CD4-positive, alpha-beta T cell treated with Interleukin-2 at 100 ng/mL for 4 hours (primary cell): ENCODE measurements at regions not wholly inside any gene's neighbourhood (a gene's known extent, or its start where the extent isn't known, plus 50 kb on each side); places are given as distances from the start of the nearest gene placed in this dataset.
A peak's percentile ranks its signal among the peaks of the same experiment; 100 is the strongest.

Experiments
- DNase-seq: peaks from one replicate; pipeline ENCODE4 v3.0.0-alpha.2; 2020; ENCODE audit warnings: low spot score

- DNase-seq: peak; percentile 5
These were observed 91.6 kb downstream of the TMX3 start for GRCh38 chr18:68623342-68623741.

DNA sequence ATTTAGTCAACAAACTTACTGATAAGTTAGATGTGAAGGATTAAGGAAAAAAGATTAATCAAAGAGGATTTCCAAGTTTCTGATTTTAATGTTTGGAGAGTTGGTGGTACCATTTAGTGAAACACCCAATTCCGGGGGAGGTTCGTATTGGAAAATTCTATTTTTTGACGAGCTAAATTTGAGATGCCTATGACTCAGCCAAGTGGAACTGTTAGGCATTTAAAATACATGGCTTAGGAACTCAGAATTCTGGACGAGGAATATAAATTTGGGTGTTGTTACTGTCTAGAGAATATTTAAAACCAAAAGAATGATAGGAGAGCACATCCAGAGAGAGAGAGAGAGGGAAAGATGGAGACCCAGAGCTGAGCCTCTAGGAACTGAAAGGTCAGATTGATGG is 103.6 kb downstream of the TMX3 start:
- DNase-seq: no peak

GRCh38 chr18:68608851-68609490 is 105.9 kb downstream of the TMX3 start:
- no peak for DNase-seq

DNA sequence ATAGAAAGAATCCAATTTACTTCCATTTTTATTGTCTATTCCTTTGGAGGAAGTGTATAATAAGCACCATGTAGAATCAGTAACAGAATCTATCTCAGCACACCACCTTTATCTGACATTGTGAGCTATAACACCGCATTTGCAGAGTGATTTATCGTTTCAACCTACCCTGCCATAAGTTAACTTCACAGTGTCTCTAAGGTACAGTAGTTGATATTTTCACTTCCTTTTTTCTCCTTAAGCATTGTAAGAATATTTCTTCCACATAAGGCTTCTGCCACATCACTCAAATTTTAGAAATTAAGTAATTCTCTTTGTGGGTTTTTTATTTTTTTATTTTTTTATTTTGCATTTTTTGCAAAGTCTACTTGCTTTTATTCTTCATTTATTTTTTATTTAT is 107.1 kb downstream of the TMX3 start:
- no peak for DNase-seq

GRCh38 chr18:68604256-68604655 is 110.7 kb downstream of the TMX3 start:
- no peak for DNase-seq

- DNase-seq: no peak
These were observed 118.9 kb downstream of the TMX3 start for GRCh38 chr18:68596016-68596415.

GRCh38 chr18:68588169-68588568 is 126.7 kb downstream of the TMX3 start:
- no peak for DNase-seq

GRCh38 chr18:68583685-68584084 is 131.2 kb downstream of the TMX3 start:
- no peak for DNase-seq

GRCh38 chr18:68574311-68574710 is 140.6 kb downstream of the TMX3 start:
- DNase-seq: no peak

- no peak for DNase-seq
These were observed 145.0 kb downstream of the TMX3 start for GRCh38 chr18:68569936-68570335.

GRCh38 chr18:68568364-68569155 is 146.3 kb downstream of the TMX3 start:
- no peak for DNase-seq

DNA sequence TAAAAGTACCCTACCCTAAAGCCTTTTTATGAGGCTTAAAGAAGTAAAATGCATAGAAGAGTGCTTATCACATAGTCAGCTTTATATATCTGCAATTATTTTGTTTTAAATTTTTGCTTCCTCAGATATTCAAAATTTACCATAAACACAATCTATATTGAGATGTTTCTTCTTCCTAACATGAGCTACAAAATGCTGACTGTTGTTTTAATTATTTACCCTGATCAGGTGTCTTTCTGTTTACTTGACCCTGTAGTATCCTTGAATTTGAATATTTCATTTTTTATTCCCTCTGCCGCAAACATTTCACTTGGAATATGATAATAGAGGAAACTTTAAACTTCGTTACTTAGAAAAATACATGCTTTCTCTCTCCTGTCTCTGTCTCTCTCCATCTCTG is 147.9 kb downstream of the TMX3 start:
- no peak for DNase-seq

DNA sequence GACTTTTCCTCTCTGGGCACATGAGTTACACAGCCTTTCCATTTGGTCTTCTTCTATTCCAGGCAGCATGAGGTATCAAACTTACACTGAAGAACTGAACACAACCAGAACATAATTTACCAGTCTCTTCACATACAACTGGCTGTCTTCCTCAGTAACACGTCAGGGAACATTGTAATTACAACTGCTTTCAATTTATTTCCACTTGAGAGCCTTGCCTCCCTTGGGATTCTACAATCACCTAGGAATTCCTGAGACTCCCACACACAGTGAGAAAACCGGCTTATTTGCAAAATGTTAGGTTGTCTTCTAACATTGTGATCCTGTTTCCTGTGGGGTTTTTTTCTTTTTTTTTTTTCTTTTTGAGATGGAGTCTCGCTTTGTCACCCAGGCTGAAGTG is 149.9 kb downstream of the TMX3 start:
- no peak for DNase-seq

GRCh38 chr18:68564351-68564750 is 150.6 kb downstream of the TMX3 start:
- no peak for DNase-seq

GRCh38 chr18:68560128-68560527 is 154.8 kb downstream of the TMX3 start:
- DNase-seq: no peak

- no peak for DNase-seq
These were observed 157.7 kb downstream of the TMX3 start for GRCh38 chr18:68557183-68557582.

DNA sequence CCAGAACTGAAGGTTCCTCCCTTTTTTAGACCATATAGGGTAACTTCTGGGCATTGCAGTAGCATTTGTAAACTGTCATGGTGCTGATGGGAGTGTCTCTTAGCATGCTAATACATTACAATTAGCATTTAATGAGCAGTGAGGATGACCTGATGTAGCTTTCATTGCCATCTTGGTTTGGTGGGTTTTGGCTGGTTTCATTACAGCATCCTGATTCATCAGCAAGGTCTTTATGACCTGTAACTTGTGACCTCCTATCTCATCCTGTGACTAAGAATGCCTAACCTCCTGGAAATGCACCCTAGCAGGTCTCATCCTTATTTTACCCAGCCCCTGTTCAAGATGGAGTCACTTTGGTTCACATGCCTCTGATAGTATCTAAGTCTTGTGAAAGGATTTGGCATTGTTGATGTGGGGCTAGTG is 159.0 kb downstream of the TMX3 start:
- DNase-seq: no peak

DNA sequence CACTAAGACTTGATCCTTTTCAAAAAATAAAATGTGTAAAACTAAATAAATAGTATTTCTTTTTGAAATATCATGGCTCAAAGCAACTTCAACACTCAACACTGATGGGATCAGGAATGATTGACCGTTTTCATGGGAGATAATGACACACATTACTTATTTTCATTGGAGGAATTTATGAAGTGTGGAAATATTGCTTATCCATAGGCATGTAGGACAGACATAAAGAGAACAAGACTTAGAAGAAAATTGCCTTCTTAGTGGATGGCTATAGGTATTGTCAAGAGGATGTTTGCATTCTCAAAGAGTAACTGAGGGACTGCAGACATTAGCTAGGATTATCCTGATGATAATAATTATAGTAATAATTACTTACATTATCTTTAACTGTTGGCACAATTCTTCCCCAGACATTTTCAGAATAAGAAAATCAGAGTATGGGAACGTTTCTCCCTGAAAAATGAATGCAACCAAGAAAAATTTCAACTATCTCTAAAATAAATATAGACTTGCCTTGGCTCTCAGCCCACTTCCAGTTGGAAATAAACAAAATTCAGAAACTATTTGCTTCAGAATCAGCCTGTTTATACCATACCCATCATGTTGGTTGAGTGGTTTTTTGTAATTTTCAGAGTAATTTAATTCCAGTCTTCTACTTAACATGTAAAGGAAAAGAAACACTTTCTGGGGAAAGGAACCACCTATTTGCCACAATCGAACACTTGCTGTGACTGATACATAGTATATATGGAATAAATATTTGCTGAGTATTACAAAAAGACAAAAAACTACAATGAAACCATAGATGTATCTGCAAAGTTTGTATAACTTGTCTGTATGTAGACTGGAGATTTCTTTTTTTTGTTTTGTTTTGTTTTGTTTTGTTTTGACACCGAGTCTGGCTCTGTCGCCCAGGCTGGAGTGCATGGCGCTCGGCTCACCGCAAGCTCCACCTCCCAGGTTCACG is 165.7 kb downstream of the TMX3 start:
- DNase-seq: no peak

DNA sequence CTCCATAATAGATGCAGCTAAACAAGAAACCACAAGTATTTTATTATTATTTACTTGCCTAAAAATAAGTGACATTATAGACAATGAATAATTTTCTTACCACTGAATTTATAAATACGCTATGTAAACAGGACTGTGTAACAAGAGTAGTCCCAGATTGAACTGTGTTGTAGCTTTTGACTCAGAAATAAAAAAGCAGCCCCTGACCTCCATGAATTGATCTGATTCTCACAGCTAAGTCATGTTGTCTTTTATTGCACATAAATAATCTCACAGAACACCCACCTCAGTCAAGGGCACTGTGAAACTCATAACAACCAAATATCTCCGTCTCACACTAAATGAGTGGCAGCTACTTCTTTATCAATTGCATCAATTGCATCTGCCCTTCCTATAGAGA is 171.6 kb downstream of the TMX3 start:
- no peak for DNase-seq

- DNase-seq: no peak
These were observed 172.1 kb downstream of the TMX3 start for GRCh38 chr18:68542846-68543245.

DNA sequence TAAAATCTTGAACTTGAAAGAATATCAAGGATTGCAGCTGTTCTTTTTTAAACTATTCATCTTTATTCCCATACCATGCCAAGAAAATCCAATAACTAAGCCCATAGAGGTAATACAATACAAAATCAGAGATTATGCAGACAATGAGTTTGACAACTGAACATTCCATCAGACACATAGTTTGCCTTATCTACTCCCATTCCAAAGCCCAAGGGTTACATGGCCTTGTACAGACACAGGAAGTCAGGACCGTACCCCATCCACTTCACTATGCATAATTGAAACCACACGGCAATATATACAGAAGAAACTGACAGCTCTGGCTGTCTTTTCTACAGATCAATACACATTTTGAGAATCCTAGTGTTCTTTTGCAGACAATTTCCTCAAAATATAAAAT is 181.3 kb downstream of the TMX3 start:
- no peak for DNase-seq

- DNase-seq: no peak
These were observed 182.5 kb downstream of the TMX3 start for GRCh38 chr18:68532328-68532885.
